ENCODE measurements at regions not wholly inside any gene's neighbourhood (a gene's known extent, or its start where the extent isn't known, plus 50 kb on each side); places are given as distances from the start of the nearest gene placed in this dataset.

GRCh38 chr2:43020296-43020695, 206.1 kb downstream of the ZFP36L2 start:
- peaks cover 0 to 41% (median 30%) of the 10 kb centered on the region in 4 donors for H3K4me1 ChIP-seq
- peaks cover 0 to 15% (median 0%) of the 10 kb centered on the region in 4 donors for H3K9me3 ChIP-seq
- H3K36me3 ChIP-seq = no peaks in the 10 kb centered on the region
- H3K27ac ChIP-seq = no peak overlapping the region
- H3K27me3 ChIP-seq = no peaks in the 10 kb centered on the region
- DNase-seq (ENCODE audit: low spot score in 2 of 2) = no peak
- TF ChIP-seq CTCF (IDR thresholded peaks at IDR 0.05) = no peak
- no peak for TF ChIP-seq POLR2A (IDR thresholded peaks at IDR 0.05)
- no peak for TF ChIP-seq EP300 (IDR thresholded peaks at IDR 0.05)
- no peak overlapping the region for H3K4me3 ChIP-seq
- 94% methylated on average over 1 of the region's 1 CpG for WGBS, 2 donors

GRCh38 chr2:43019536-43020183, 206.7 kb downstream of the ZFP36L2 start:
- Histone ChIP-seq H3K36me3 (no peaks in the 10 kb centered on the region), H3K4me3 (no peak overlapping the region), H3K4me1 (peaks cover 0 to 35% (median 24%) of the 10 kb centered on the region in 4 donors), H3K9me3 (peaks cover 0 to 15% (median 0%) of the 10 kb centered on the region in 4 donors), H3K27me3 (no peaks in the 10 kb centered on the region), H3K27ac (peak overlapping the region in 1 of 4 donors; percentile 65)
- DNase-seq (ENCODE audit: low spot score in 2 of 2) = no peak
- TF ChIP-seq POLR2A (IDR thresholded peaks at IDR 0.05) (no peak), CTCF (IDR thresholded peaks at IDR 0.05) (no peak)
- WGBS, 2 donors = 91 to 96% methylated on average over 7 of the region's 7 CpGs

- Histone ChIP-seq H3K36me3 (no peaks in the 10 kb centered on the region), H3K27ac (peak overlapping the region in 3 of 4 donors; percentile 53 to 65 (median 60)), H3K4me3 (no peak overlapping the region), H3K9me3 (peaks cover 0 to 15% (median 0%) of the 10 kb centered on the region in 4 donors), H3K27me3 (no peaks in the 10 kb centered on the region), H3K4me1 (peaks cover 0 to 28% (median 18%) of the 10 kb centered on the region in 4 donors)
- DNase-seq (ENCODE audit: low spot score in 2 of 2) = no peak
- WGBS, 2 donors = 51 to 71% methylated on average over 5 of the region's 5 CpGs
- no peak for TF ChIP-seq CTCF (IDR thresholded peaks at IDR 0.05)
- no peak for TF ChIP-seq EP300 (IDR thresholded peaks at IDR 0.05)
- TF ChIP-seq POLR2A (IDR thresholded peaks at IDR 0.05) = no peak
These were observed 207.4 kb downstream of the ZFP36L2 start for GRCh38 chr2:43019025-43019367.

- Histone ChIP-seq H3K4me3 (no peak overlapping the region), H3K4me1 (peaks cover 0 to 22% (median 17%) of the 10 kb centered on the region in 4 donors), H3K9me3 (peaks cover 0 to 15% (median 0%) of the 10 kb centered on the region in 4 donors), H3K36me3 (no peaks in the 10 kb centered on the region), H3K27ac (peak overlapping the region in 3 of 4 donors; percentile 53 to 65 (median 60)), H3K27me3 (no peaks in the 10 kb centered on the region)
- peak; percentile 87 to 95 for DNase-seq (ENCODE audit: low spot score in 2 of 2)
- peak in 1 of 2 donors; percentile 35 for TF ChIP-seq POLR2A (IDR thresholded peaks at IDR 0.05)
- peak in 1 of 5 experiments; percentile 20 for TF ChIP-seq CTCF (IDR thresholded peaks at IDR 0.05)
- TF ChIP-seq EP300 (IDR thresholded peaks at IDR 0.05) = peak; percentile 58 to 91
- 62 to 64% methylated on average over 11 of the region's 11 CpGs for WGBS, 2 donors
These were observed 208.0 kb downstream of the ZFP36L2 start for GRCh38 chr2:43018179-43019024.

- no peaks in the 10 kb centered on the region for H3K27me3 ChIP-seq
- WGBS, 2 donors = 73 to 74% methylated on average over 4 of the region's 4 CpGs
- no peaks in the 10 kb centered on the region for H3K9me3 ChIP-seq
- no peak for DNase-seq (ENCODE audit: low spot score in 2 of 2)
- no peak overlapping the region for H3K4me3 ChIP-seq
- H3K36me3 ChIP-seq = no peaks in the 10 kb centered on the region
- peaks cover 0 to 13% (median 11%) of the 10 kb centered on the region in 4 donors for H3K4me1 ChIP-seq
- no peak overlapping the region for H3K27ac ChIP-seq
- TF ChIP-seq POLR2A (IDR thresholded peaks at IDR 0.05) = no peak
- no peak for TF ChIP-seq CTCF (IDR thresholded peaks at IDR 0.05)
- no peak for TF ChIP-seq EP300 (IDR thresholded peaks at IDR 0.05)
These were observed 212.5 kb downstream of the ZFP36L2 start for GRCh38 chr2:43013821-43014345.

Measured in tibial nerve (tissue), 4 donors.